Fibroblast of skin of left quadriceps (primary cell): ENCODE measurements at regions not wholly inside any gene's neighbourhood (a gene's known extent, or its start where the extent isn't known, plus 50 kb on each side); places are given as distances from the start of the nearest gene placed in this dataset.

Experiments used
- DNase-seq, 2 experiments: peaks; one replicate each; pipeline ENCODE4 v3.0.0-alpha.2; 2013; ENCODE audit warnings: low read depth in 2 of 2

DNA sequence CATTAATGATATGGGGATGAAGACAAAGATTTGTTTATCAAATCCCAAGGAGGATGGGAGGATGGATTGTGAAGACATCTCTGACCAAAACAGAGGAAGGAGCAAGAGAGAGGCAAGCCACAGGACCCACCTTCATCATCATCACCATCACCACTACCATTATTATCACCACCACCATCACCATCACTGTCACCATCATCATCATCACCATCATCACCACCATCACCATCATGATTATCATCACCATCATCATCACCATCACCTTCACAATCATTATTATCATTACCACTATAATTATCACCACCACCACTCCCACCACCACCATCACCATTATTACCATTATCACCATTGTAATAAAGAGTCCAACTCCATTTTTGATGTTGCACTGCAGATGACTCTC, 482.5 kb downstream of the PTPRU start:
- no peak for DNase-seq

DNA sequence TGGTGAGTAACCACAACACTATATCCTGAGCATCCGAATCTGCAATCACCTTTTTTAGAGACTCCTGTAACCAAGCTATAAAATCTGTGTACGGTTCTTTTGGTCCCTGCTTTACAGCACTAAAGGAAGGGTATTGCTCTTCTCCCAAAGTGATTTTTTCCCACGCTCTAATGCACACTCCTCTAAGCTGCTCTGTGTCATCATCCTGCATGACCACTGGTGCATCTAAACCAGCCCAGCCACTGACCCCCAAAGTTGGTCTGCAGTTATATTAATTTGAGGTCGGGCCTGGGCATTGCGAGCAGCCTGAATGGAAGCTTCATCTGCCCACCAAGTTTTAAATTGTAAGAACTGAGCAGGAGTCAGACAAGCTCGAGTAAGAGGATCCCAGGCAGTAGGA, 480.0 kb downstream of the PTPRU start:
- DNase-seq, result no peak

- no peak for DNase-seq
Observed at GRCh38 chr1:29713857-29714256, 477.5 kb downstream of the PTPRU start.

- no peak for DNase-seq
Observed at GRCh38 chr1:29712801-29713200, 476.5 kb downstream of the PTPRU start.

DNA sequence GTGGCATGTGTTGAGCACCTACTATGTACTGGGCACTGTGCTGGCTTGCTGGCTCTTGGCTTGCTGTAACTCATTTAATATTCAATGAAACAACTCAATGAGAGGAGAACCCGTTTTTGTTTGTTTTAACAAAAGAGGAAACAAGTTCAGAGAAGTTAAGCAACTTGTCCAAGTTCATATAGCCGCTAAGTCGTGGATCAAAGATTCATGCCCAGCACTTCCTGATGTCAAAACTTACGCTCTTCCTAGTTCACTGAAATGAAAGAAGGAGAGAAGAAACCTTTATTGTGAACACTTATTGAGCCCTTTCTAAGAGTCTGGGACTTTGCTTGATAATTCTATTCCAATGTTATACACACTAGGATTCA, 475.9 kb downstream of the PTPRU start:
- DNase-seq, result no peak

DNA sequence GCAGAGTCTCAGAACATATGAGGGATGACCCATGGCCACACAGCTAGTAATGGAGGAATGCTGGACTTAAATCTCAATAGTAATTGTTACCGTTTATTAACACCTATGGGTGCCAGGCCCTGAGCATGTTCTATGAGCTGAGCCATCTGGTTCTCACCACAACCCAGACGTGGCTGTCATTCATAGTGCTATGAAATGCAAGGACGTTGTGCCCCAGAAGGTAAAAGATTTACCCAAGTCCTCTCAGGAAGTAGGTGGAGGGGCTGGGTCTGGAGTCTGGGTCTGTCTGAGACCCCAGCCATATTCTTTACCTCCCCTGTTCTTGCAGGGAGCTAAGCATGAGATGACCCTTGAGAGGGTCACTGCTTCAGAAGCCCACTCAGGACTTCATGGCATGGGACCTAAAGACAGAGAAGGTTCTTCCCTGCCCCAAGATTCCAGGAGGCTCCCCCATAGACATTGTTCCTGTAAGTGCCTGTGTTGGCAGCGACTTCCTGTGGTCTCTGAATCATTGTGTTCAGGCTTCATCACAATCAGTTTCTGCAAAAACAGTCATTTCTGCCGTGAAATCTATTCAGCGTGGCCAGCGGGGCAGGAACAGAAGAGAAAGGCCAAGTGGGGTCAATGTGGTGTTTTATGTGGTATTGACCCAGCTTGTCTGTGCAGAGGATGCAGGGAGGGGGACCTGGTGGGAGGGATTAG, 475.4 kb downstream of the PTPRU start:
- peak in 1 of 2 experiments; percentile 35 for DNase-seq

DNA sequence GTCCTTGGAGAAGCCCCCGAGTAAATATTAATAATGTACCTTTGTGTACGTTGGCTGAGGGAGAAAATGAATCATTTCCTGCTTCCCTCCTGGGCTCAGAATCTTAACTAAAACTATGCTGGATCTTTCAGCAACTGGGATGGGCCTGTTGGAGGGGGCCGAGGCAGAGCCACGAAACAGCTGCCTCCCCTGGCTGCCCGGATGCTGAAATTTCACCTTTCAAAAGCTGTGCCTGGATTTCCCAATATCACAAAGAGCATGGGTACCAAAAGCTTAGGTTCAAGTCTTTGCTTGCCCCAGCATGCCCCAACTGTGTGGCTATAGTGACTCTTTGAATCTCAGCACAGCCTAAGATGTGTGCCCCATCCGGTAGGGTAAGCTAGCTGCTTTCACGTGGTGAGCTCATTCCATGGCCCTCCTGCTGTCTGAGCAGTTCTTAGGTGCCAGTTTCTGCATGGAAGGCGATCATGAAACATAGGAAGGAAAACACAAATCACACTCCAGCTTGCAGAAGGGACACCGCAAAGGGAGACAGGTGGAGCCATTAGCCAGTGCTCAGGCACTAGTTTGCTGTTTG, 473.5 kb downstream of the PTPRU start:
- peak; percentile 49 to 54 for DNase-seq

DNA sequence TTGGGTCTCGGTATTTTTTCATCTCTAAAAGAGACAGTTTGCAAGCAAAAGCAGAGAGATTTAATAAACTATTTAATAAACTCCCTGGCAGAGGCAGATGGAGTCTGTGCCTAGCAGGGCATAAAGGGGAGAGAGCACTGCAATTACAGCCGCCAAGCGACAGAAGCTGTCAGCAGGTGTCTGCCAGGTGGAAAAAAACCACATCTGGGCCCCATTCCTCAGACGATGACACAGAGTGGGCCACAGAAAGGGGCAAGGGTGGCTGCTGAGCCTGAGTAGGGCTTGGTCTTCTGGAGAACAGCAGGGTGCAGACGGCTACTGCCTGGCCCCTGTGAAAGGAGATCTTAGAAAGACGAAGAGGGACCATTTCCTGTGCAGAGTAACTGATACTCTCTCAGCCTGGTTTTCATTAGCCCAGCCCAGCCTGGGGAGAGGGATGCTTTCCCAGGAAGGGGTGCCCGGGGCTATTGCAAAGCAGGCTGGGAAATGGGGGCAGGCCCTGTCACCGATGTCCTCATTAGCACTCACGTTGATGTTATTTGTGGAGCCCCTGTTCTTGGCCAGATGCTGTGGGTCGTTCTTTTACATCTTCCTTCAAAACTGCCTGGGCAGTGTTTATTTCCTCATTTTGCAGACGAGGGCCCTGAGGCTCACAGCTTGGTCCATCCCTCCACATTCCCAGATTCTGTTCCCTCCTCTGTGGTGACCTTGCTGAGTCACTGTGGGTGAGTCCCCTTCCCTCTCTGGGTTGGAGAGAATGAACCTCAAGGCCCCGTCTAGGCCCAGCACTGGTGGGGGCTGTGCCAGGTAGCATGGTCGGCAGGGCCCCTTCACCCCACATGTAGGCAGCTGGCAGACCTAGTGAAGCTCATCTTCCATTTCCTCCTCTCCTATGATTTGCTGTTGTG, 472.7 kb downstream of the PTPRU start:
- peak; percentile 72 for DNase-seq

- no peak for DNase-seq
Observed at GRCh38 chr1:29708381-29708780, 472.1 kb downstream of the PTPRU start.

- no peak for DNase-seq
Observed at GRCh38 chr1:29707796-29708195, 471.5 kb downstream of the PTPRU start.

- peak; percentile 22 to 42 for DNase-seq
Observed at GRCh38 chr1:29706936-29707335, 470.6 kb downstream of the PTPRU start.

DNA sequence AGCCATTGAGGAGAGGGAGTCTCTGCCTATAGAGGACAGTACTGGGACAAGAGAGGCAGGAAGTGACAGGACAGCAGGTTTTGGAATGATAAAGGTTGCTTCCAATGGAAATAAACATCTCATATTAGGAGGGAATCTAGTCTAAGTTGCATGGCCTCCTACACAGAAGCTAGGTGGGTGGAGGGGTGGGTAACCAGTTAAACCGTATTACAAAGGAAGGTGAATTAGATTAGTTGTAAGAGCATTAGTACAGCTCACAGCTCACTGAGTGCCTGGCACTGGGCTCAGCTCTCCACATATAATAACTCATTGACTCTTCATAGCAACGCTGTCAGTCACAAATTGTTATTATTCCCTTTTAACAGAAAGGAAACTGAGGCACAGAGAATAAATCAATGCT, 468.1 kb downstream of the PTPRU start:
- no peak for DNase-seq

DNA sequence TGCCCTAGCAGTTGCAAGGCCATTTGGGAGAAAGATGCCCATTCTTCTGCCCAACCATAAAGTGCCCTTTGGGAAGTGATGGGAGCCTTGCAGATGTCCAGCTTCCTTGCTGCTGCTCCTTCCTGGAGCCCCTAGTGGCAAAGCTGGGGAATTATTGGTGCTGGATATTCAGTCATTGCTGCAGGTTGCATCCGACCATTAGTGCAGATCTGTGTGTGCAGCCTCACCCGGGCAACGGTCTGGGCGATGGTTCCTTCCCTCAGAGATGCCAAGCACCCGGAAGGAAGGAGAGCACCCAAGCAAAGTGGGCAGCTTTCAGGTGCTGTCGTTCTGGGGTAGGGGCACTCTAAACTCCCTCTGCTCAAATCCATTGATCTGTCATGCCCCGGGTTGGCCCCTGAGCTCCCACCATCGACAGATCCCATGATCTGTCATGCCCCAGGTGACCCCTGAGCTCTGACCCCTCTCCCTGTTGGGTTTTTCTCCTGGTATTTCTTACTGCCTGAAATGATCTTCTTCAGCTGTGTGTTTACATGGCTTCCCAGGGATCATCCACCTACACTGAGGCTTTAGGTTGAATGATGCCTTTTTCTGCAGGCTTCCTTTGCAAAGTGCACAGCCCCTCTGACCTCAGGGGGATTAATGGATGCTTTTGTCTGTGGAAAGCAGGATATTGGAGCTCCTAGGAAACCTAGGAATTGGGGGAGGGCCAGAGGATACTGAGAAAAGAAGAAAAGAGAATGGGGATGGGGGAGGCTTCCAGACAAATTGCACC, 467.5 kb downstream of the PTPRU start:
- no peak for DNase-seq

- DNase-seq, result no peak
Observed at GRCh38 chr1:29700491-29700890, 464.2 kb downstream of the PTPRU start.

DNA sequence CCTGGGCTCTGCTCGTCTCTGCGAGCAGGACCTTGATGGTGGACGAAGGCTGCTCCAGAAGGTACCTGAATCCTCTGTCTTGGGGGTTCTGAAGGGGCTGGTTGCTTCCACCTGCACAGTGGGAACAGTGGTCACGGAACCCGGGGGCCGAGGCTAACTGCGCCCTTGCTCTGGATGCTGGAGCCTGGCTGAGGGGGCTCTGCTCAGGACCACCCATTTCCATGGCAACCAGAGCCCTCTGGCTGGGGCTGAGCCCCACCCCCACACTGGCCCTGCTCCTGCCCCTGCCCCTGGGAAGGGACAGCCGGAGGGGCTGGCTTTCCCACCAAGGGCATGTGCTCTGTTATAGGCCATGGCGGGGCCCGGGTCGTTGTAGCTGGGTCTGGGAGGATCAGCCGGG, 462.3 kb downstream of the PTPRU start:
- DNase-seq, result no peak

DNA sequence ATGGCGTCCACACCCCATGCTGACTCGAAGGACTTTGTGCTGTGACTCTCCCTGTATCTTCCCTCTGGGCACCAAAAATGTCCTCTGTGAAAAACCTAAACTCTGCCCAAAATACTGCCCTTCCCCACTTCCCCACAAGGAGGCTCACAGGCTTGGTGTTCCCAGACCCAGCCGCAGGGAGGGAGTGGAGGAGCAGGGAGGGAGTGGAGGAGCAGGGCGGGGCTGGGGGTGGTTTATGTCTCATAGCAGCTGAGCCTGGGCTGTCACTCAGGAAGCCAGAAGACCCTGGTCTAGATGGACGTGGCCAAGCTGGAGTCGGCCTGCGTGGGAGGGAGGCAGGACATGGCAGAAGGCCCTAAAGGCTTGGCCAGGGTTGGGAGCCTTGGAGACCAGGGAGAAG, 461.7 kb downstream of the PTPRU start:
- peak; percentile 40 for DNase-seq

DNA sequence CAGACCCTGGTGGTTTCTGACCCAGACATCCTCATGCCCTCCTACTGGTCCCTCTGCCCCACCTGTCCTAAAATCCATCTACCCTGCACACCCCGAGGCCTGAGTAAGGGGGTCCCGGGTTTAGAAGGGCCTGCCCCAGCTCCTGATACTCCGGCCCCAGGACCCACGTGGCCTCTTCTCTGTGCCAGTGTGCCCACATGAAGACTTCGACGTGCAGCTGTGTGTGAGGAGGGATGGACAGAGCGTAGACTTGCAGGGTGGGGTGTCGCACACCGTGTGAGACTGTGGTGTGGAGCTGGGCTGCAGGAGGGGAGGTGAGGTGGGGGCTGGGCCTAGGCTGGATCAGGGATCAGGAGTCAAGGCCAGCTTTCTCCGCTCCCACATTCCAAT, 461.1 kb downstream of the PTPRU start:
- DNase-seq, result no peak

DNA sequence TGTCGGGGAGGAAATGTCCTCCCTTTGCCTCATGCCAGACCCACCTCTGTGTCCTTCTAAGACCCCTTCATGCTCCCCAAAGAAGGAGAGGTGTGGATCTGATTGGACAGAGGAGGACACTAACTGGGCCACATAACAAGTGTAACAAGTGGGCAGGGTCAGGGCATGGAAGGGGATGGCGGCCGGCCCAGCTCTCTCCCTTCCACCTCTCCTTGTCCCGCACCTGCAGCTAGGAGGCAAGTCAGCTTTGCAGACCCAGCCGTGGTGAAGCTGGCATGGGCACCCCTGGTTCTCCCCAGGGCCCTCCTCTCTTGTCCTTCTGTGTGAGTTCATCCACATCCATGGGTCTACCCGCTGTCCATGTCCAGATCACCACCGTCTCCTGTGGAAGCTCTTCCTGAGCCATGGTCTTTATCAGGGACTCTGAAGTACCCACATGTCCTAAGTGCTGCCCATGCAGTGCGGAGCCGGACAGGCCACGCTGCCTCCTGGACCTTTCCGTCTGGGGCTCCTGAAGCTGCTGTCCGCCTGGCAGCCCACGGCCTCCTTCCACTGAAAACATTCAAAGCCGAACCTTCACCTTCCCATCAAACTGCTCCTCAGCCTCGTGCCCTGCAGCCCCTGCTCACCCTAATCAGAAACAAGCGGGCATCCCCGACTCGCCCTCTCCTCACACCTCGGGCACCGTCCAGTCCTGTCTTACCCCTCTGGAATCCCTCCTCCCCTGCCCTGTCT, 460.5 kb downstream of the PTPRU start:
- DNase-seq, result no peak

- no peak for DNase-seq
Observed at GRCh38 chr1:29695803-29696202, 459.5 kb downstream of the PTPRU start.

DNA sequence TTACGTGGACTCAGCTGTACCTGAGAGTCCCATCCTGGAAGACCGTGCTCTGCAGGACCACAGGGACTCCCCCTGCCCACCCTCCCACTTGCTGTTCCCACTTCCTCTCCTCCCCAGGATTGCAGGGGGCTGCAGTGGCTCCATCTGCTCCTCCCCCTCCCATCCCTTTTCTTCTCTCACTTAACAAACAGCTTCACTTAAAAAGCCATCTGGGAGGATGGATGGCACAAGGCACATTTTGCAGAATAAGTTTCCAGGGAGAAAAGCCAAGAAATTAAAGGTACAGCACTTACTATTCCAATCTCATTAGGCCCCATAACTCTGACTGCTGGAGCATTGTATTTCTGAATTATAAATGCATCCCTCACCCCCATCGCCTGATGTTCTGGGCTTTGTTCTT, 458.7 kb downstream of the PTPRU start:
- no peak for DNase-seq

GRCh38 chr1:29691499-29691898, 455.2 kb downstream of the PTPRU start:
- DNase-seq, result no peak
